HG03439 (cell line): ENCODE measurements at regions not wholly inside any gene's neighbourhood (a gene's known extent, or its start where the extent isn't known, plus 50 kb on each side); places are given as distances from the start of the nearest gene placed in this dataset.

Experiments used
- ATAC-seq: cut with Tn5 transposase; IDR thresholded peaks from one replicate; pipeline ENCODE4 v1.9.1; 2021; ENCODE audit warnings: mild to moderate bottlenecking, moderate library complexity; ENCODE audit not compliant: unreplicated experiment

GRCh38 chr9:89805571-89806292 lies 200.9 kb downstream of the GADD45G start:
- ATAC-seq: no peak

DNA sequence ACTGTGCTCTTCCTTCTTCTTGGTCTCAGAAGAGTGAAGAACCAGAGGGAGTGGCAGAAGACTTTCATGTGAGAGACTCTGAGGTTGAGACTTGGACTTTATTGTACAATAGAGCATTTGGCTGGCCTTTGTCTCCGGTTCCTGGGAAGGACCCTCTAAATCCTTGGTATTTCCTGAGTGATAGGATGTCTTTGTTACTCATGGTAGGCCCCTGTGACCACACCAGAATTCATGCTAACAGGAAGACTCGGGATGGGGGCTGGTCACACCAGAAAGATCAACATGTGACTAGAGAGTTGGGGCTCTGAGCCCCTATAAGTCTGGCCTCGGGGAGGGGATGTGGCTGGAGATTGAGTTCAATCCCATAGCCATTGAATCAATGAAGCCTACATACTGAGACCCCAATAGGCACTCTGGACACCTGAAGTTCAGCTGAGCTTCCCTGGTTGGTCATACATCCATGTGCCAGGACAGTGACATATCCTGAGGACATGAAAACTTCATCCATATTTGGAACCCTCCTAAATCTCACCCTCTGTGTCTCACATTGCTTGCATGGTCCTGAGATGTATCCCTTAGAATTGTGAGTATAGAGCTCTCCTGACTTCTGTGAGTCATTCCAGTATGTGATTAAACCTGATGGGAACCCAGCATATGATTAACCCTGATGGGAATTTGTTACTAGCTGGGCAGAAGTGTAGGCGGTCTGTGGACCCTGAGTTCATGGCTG lies 201.7 kb downstream of the GADD45G start:
- no peak for ATAC-seq

- ATAC-seq: no peak
Measured at GRCh38 chr9:89807101-89807395, 202.2 kb downstream of the GADD45G start.

GRCh38 chr9:89807682-89808075 lies 202.9 kb downstream of the GADD45G start:
- no peak for ATAC-seq

DNA sequence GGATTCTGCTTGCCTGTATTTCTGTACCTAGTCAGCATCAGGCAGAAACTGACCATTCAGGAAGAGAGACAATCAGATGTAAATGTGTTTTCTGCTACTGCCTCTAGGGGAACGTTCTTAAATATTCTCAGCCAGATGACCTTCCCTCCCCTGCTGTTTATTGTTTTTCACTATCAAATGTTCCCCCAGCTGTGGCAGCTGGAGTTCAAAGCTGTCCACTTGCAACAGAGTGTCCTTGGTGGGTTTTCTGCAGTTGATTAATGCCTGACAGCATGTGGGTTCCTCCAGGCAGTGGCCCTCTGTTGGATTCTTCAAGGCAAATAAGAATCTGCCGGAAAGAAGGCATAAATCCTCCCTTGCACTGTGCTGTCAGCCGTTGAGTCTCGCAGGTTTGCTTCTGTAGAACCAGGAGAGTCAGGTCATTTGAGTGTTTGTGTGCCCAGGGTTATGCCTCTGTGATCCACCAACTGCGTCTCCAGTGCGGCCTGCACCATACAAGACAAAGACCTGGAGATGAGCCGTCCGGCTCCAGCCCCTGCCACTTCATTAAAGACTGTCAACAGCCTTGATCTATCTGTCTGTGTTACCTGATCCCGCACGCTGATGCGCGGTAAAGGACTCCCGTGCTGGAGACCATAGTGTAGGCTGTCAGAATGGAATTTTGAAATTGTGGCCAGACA lies 203.4 kb downstream of the GADD45G start:
- no peak for ATAC-seq

- no peak for ATAC-seq
Measured at GRCh38 chr9:89808756-89809181, 204.0 kb downstream of the GADD45G start.

GRCh38 chr9:89810431-89810830 lies 205.6 kb downstream of the GADD45G start:
- ATAC-seq: no peak

DNA sequence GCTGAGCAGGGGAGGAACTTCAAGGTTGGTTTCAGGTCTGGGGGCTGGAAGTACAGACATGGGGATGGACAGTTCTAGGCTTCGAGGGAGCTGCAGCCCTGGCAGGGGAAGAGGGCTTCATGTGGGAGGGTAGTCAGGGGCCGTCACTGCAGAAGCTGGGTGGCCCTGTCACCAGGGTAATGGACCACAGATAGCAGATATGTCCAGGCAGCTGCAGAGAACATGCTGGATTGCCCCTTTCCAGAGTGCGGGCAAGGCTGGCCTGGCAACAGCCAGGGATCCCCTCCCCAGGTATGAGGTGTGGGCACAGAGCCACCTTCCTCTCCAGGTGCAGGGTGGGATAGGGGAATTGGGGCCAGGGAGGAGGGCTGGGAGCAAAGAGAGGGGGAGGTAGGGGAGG lies 206.5 kb downstream of the GADD45G start:
- ATAC-seq: no peak

GRCh38 chr9:89811886-89812450 lies 207.2 kb downstream of the GADD45G start:
- no peak for ATAC-seq

- ATAC-seq: no peak
Measured at GRCh38 chr9:89812556-89813181, 207.9 kb downstream of the GADD45G start.

DNA sequence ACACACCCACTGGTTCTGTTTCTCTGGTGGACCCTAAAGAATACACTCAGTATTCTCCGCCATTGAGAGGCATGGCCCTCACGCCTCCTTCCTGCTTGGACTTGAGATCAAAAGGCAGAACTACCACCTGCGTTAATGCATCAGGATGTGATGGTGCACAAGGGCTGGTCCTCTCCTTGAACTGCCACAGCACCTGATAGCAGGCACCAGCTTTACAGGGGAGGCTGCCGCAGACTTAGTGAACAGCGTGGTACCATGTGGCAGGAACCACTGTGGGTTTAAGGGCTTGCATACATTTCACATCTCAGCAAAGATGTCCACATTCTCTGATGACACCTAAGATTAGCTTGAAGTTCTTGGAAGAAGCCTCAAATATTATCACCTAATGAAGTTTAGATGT lies 208.7 kb downstream of the GADD45G start:
- ATAC-seq: no peak

DNA sequence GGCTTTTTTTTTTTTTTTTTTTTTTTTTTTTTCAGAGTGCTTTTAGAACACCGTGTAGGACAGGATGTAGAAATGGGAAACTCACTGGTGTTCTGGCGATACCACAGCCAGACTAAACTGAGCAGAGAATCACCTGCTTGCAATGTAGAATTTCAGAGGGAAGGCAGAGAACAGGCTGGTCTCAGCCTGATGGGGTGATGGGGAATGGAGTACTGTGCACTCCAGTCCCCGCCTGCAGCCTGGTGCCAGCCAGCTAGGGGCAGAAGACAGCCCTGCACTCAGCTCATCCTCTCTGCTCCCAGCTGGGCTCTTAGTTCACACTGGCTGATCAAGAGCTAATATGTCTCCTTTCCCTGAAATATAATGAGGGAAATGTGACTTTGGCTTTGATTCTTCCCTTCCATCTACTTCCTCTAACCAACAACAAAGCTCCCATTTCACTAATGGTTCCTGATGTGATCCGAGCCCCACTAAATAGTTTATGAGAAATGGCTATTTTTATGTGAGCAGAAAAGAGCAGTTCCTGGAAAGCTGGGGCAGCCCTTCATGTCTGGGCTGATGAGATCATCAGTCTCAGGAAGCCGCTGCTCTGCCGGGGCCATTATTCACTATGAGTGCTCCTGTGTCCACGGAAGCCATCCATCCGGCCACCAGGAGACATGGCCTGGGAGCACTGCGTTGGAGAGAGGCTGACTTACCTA lies 209.7 kb downstream of the GADD45G start:
- no peak for ATAC-seq

DNA sequence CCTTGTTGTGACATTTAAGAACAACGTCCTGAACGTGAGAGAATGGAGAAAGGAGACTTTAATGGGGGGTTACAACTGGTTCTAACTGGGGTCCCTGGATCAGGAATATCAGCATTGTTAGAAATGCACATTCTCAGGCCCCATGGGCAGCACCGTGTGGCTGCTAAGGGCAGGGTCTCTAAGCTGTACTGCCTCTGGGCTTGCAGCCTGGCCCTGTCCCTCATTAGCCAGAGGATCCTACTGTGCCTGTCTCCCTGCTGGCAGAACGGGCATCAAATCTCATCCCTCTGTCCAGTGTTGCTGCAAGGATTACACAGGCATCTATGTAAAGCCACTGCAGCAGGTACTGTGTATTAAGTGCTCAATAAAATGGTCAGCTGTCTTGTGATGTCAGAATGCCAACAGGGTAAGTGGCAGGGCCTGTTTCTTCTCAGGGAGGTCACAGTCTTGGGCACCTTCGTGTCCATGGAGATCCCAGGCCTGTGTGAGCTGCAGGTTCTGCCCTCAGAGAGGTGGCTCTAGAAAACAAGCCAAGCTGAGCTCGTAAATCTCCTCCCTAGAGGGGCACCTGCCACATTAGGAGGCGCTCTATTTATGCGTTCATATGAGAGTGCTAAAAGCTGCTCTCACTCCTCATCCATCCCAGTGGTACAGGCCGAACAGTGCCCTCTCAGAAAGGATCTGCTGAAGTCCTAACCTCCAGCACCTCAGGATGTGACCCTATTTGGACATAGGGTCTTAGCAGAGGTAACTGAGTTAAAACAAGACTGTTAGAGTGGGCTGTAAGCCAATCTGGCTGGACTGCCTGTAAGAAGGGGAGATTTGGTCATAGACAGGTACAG lies 210.5 kb downstream of the GADD45G start:
- ATAC-seq: peak; percentile 27

DNA sequence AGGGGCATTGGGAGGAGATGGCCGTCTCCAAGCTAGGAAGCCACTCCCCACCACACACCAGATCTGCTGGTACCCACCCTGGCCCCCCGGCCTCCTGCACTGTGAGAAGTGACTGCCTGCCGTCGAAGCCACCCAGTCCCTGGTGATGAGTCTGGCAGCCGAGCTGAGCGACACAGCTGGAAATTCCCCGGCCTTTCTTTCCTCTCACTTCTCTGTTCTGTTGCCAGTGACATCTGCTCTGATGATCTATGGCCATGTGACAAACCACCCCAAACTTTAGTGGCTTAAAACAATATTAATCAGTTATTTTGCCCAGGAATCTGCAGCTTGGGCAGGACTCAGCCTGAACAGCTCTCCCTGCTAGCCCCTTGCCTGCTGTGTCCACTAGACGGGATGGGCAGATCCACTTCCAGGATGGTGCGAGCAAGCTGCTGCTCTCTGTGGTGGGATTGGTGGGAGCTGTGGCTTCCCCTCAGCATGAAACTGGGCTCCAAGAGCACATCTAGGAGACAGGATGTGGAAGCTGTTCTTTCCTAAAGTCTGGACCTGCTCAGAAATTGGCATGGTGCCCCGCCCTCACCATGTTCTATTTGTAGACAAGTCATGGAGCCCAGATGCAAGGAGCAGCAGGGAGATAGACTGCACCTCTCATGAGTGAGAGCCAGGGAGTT lies 211.2 kb downstream of the GADD45G start:
- peak; percentile 87 for ATAC-seq

GRCh38 chr9:89817151-89817950 lies 212.5 kb downstream of the GADD45G start:
- ATAC-seq: no peak

DNA sequence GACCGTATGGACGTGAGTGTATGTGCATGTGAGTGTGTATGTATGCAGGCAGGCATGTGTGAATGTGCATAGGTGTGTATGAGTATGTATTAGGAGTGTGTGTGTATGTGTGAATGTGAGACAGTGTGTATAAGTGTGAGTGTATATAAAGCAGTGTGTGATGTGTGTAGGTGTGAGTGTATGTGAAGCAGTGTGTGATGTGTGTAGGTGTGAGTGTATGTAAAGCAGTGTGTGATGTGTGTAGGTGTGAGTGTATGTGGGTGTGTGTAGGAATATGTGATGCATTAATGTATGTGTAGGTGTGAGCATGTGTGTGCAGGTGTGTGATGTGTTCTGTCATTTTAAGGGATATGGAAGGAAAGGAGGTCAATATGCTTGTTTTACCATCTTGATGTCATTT lies 215.5 kb downstream of the GADD45G start:
- no peak for ATAC-seq

GRCh38 chr9:89821081-89821480 lies 216.3 kb downstream of the GADD45G start:
- ATAC-seq: no peak

DNA sequence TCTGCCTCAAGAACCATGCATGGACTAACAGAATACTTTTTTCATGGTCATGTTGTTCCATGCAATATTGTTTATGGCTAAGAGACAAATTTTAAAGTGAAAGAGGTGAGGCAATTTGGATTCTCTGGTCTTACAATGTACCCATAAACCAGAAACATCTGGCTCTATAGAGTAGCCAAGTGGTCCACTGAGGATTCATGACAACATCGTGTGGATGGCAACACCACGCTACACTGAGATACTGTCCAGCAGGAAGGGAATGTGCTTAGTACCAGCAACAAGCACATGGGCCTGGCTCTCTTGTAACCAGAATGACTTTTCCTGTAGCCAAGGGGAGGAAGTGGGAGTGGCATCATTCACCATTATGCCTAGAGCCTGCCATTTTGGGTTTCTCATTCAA lies 218.2 kb downstream of the GADD45G start:
- no peak for ATAC-seq
